ENCODE measurements at regions not wholly inside any gene's neighbourhood (a gene's known extent, or its start where the extent isn't known, plus 50 kb on each side); places are given as distances from the start of the nearest gene placed in this dataset.

DNA sequence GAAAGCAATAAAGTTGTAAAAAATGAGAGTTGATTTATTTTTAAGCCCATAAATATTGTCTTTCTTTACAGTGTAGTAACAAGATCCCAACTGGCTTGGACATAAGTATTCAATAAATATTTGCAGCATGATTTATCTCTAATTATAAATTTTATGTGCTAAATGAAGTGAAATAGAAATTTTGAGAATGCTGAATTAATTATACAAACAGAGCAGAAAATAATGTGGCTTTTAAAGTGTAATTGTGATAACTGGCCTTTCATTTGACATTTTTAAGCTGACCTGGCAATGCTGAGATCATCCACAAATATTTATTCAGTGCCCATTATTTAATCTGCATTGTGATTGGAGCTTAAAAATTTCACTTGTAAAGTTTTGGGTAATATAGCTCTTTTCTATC lies 201.6 kb upstream of the NAV3 start:
- TF ChIP-seq, protein P1, sequence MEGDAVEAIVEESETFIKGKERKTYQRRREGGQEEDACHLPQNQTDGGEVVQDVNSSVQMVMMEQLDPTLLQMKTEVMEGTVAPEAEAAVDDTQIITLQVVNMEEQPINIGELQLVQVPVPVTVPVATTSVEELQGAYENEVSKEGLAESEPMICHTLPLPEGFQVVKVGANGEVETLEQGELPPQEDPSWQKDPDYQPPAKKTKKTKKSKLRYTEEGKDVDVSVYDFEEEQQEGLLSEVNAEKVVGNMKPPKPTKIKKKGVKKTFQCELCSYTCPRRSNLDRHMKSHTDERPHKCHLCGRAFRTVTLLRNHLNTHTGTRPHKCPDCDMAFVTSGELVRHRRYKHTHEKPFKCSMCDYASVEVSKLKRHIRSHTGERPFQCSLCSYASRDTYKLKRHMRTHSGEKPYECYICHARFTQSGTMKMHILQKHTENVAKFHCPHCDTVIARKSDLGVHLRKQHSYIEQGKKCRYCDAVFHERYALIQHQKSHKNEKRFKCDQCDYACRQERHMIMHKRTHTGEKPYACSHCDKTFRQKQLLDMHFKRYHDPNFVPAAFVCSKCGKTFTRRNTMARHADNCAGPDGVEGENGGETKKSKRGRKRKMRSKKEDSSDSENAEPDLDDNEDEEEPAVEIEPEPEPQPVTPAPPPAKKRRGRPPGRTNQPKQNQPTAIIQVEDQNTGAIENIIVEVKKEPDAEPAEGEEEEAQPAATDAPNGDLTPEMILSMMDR (conservative IDR thresholded peaks at IDR 0.05; ENCODE audit: low read depth, low read length): no peak
- TF ChIP-seq RFX5 (IDR thresholded peaks at IDR 0.05; ENCODE audit: low read depth, low read length) (no peak), RAD21 (IDR thresholded peaks at IDR 0.05; ENCODE audit: low read length) (no peak), RCOR1 (IDR thresholded peaks at IDR 0.05; ENCODE audit: insufficient replicate concordance, low read length) (no peak), POLR2A (IDR thresholded peaks at IDR 0.05; ENCODE audit: low read depth, low read length) (no peak), NFE2L2 (IDR thresholded peaks at IDR 0.05; ENCODE audit: low read depth, low read length) (no peak), CHD1 (IDR thresholded peaks at IDR 0.05; ENCODE audit: low read depth, low read length) (no peak), BHLHE40 (IDR thresholded peaks at IDR 0.05; ENCODE audit: low read depth, low read length) (no peak), MXI1 (IDR thresholded peaks at IDR 0.05; ENCODE audit: borderline replicate concordance, low read depth, low read length) (no peak)
- TF ChIP-seq, protein P2, sequence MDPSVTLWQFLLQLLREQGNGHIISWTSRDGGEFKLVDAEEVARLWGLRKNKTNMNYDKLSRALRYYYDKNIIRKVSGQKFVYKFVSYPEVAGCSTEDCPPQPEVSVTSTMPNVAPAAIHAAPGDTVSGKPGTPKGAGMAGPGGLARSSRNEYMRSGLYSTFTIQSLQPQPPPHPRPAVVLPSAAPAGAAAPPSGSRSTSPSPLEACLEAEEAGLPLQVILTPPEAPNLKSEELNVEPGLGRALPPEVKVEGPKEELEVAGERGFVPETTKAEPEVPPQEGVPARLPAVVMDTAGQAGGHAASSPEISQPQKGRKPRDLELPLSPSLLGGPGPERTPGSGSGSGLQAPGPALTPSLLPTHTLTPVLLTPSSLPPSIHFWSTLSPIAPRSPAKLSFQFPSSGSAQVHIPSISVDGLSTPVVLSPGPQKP (IDR thresholded peaks at IDR 0.05; ENCODE audit: borderline replicate concordance, low read depth, low read length): no peak
- TF ChIP-seq, protein P3, sequence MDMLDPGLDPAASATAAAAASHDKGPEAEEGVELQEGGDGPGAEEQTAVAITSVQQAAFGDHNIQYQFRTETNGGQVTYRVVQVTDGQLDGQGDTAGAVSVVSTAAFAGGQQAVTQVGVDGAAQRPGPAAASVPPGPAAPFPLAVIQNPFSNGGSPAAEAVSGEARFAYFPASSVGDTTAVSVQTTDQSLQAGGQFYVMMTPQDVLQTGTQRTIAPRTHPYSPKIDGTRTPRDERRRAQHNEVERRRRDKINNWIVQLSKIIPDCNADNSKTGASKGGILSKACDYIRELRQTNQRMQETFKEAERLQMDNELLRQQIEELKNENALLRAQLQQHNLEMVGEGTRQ (IDR thresholded peaks at IDR 0.05; ENCODE audit: low read depth, low read length): no peak

Data from IMR-90 (cell line).